ENCODE measurements at regions not wholly inside any gene's neighbourhood (a gene's known extent, or its start where the extent isn't known, plus 50 kb on each side); places are given as distances from the start of the nearest gene placed in this dataset.

DNA sequence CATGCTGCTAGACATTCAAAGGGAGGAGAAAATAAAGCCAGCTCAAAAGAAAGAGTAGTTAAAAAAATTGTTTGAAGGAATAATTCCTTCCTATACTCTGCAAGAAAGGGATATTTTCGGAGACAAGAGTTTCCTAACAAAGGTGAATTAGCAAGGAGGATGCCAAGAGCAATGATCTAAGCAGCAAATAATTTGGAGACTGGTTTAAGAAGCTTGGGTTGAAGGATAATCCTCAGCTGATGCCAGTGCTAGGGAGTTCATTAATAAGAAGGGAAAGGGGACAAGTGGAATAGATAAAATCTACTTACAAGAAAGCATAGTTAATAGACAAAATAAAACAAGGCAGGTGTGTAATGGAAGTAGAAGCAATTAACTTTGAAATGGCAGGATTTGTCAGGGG, 372.3 kb downstream of the NDFIP2 start:
- Histone ChIP-seq H3K4me1 (ENCODE audit: control insufficient read depth, insufficient read depth, low read length) (no peaks in the 10 kb centered on the region), H3K36me3 (ENCODE audit: control insufficient read depth, insufficient read depth, low read length) (no peaks in the 10 kb centered on the region), H3K4me3 (ENCODE audit: low read length) (no peak overlapping the region), H3K9ac (ENCODE audit: extremely low read depth, low read length, poor library complexity, severe bottlenecking) (no peak overlapping the region), H3K27ac (ENCODE audit: low read depth, low read length) (no peak overlapping the region), H3K27me3 (ENCODE audit: control insufficient read depth, insufficient read depth, low read length, poor library complexity, severe bottlenecking) (no peaks in the 10 kb centered on the region), H3K9me3 (ENCODE audit: control insufficient read depth, low read length) (no peaks in the 10 kb centered on the region)
- peaks cover 2% of the 10 kb centered on the region for H3K9me3 Mint-ChIP-seq
- no peaks in the 10 kb centered on the region for H3K27me3 Mint-ChIP-seq (ENCODE audit: insufficient read depth)
- TF ChIP-seq, protein P1, sequence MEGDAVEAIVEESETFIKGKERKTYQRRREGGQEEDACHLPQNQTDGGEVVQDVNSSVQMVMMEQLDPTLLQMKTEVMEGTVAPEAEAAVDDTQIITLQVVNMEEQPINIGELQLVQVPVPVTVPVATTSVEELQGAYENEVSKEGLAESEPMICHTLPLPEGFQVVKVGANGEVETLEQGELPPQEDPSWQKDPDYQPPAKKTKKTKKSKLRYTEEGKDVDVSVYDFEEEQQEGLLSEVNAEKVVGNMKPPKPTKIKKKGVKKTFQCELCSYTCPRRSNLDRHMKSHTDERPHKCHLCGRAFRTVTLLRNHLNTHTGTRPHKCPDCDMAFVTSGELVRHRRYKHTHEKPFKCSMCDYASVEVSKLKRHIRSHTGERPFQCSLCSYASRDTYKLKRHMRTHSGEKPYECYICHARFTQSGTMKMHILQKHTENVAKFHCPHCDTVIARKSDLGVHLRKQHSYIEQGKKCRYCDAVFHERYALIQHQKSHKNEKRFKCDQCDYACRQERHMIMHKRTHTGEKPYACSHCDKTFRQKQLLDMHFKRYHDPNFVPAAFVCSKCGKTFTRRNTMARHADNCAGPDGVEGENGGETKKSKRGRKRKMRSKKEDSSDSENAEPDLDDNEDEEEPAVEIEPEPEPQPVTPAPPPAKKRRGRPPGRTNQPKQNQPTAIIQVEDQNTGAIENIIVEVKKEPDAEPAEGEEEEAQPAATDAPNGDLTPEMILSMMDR (conservative IDR thresholded peaks at IDR 0.05), result no peak
- H3K27ac Mint-ChIP-seq, result no peak overlapping the region
- H3K4me3 Mint-ChIP-seq, result no peak overlapping the region
- 87% methylated on average over 1 of the region's 1 CpG; no CpG with 5 or more reads in 1 of the 2 experiments for WGBS, 2 experiments (ENCODE audit: insufficient coverage in 1 of 2, insufficient read length in 1 of 2)
- H3K36me3 Mint-ChIP-seq (ENCODE audit: low read depth), result no peaks in the 10 kb centered on the region
- no peak for DNase-seq
- H3K4me1 Mint-ChIP-seq, result peaks cover 13% of the 10 kb centered on the region

- H3K27ac Mint-ChIP-seq, result no peak overlapping the region
Observed at GRCh38 chr13:79851318-79851717, 370.4 kb downstream of the NDFIP2 start.

DNA sequence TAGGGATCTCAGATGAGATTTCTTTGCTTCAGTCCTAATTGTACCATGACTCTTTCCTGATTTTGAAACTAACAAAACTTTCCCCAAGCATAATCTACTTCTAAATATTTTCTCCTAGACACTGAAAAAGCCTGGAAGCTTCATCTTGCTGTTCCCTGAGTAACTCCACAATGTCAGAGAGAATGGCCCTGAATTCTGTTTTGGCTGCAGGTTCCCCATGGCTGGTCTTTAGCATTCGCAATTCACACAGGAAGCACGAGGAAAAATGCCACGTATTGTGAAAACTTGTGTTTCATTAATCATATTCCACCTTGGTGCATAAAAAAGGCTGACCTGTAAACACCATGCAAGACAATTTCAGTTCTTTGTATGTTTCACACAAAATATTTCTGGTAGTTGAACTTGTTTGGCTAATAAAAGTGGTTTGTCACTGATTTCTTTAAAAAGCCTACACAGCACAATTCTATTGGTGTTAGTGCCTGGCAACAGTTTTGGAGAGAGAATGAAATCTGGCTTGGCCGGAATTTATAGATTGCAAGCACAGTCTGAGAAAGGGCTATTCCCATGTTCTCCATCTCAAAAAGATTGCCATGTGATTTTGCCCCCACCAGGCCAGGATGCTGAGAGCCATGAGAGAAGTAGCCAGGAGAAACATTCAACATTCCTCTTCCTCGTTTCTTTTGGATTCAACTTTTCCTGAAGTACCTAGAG, 367.1 kb downstream of the NDFIP2 start:
- Mint-ChIP-seq H3K9me3 (peaks cover 5% of the 10 kb centered on the region), H3K27ac (no peak overlapping the region), H3K27me3 (ENCODE audit: insufficient read depth) (no peaks in the 10 kb centered on the region), H3K4me3 (no peak overlapping the region), H3K4me1 (peaks cover 12% of the 10 kb centered on the region), H3K36me3 (ENCODE audit: low read depth) (no peaks in the 10 kb centered on the region)
- no peak for DNase-seq
- Histone ChIP-seq H3K4me1 (ENCODE audit: control insufficient read depth, insufficient read depth, low read length) (no peaks in the 10 kb centered on the region), H3K27me3 (ENCODE audit: control insufficient read depth, insufficient read depth, low read length, poor library complexity, severe bottlenecking) (no peaks in the 10 kb centered on the region), H3K4me3 (ENCODE audit: low read length) (no peak overlapping the region), H3K27ac (ENCODE audit: low read depth, low read length) (peak overlapping the region; percentile 24), H3K9me3 (ENCODE audit: control insufficient read depth, low read length) (no peaks in the 10 kb centered on the region), H3K9ac (ENCODE audit: extremely low read depth, low read length, poor library complexity, severe bottlenecking) (no peak overlapping the region), H3K36me3 (ENCODE audit: control insufficient read depth, insufficient read depth, low read length) (no peaks in the 10 kb centered on the region)
- WGBS, 2 experiments (ENCODE audit: insufficient coverage in 1 of 2, insufficient read length in 1 of 2), result 71 to 87% methylated on average over 4 to 5 of the region's 5 CpGs
- TF ChIP-seq, protein P1 (conservative IDR thresholded peaks at IDR 0.05), result no peak

More at GRCh38 chr13:79851318-79851717, 370.4 kb downstream of the NDFIP2 start:
- Histone ChIP-seq H3K27ac (ENCODE audit: low read depth, low read length) (no peak overlapping the region), H3K9me3 (ENCODE audit: control insufficient read depth, low read length) (no peaks in the 10 kb centered on the region), H3K4me3 (ENCODE audit: low read length) (no peak overlapping the region), H3K9ac (ENCODE audit: extremely low read depth, low read length, poor library complexity, severe bottlenecking) (no peak overlapping the region), H3K4me1 (ENCODE audit: control insufficient read depth, insufficient read depth, low read length) (no peaks in the 10 kb centered on the region), H3K36me3 (ENCODE audit: control insufficient read depth, insufficient read depth, low read length) (no peaks in the 10 kb centered on the region), H3K27me3 (ENCODE audit: control insufficient read depth, insufficient read depth, low read length, poor library complexity, severe bottlenecking) (no peaks in the 10 kb centered on the region)
- H3K36me3 Mint-ChIP-seq (ENCODE audit: low read depth), result no peaks in the 10 kb centered on the region
- peaks cover 18% of the 10 kb centered on the region for H3K4me1 Mint-ChIP-seq
- H3K9me3 Mint-ChIP-seq, result no peaks in the 10 kb centered on the region
- H3K4me3 Mint-ChIP-seq, result no peak overlapping the region
- TF ChIP-seq, protein P1 (conservative IDR thresholded peaks at IDR 0.05), result no peak
- no peaks in the 10 kb centered on the region for H3K27me3 Mint-ChIP-seq (ENCODE audit: insufficient read depth)
- no peak for DNase-seq
